HG02973 (cell line): ENCODE measurements at regions not wholly inside any gene's neighbourhood (a gene's known extent, or its start where the extent isn't known, plus 50 kb on each side); places are given as distances from the start of the nearest gene placed in this dataset.

Experiments used
- ATAC-seq: cut with Tn5 transposase; IDR thresholded peaks from one replicate; pipeline ENCODE4 v1.9.1; 2021; ENCODE audit warnings: moderate library complexity; ENCODE audit not compliant: unreplicated experiment

DNA sequence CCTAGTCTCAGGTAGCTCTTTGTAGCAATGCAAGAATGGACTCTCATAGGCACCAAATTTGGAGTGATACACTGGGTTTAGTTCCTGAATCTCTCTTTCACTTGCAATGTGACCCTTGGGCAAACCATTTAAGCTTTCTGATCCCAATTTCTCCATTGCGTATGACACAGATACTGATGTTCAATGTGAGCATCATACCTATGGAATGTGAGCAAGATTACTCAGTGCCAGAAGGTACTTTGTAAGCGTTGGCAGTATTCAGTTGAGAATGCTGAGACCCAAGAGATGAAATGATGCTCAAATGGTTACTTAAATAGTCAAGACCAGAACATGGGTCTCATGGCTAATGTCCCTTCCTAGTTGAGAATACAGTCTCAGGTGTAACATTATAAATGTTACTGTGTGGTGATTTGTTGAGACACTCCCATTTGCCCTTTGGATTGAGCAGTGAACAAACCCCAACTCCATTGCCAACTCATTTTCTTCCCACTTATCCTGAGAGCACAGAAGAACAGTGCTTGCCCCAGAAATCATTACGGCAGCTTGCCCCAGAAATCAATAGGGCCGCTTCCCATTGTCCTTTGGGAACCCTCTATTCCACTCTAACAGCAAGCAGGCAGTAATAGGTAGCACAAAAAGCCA is 134.1 kb downstream of the SOX9 start:
- ATAC-seq, result no peak

GRCh38 chr17:72255481-72255880 is 134.7 kb downstream of the SOX9 start:
- no peak for ATAC-seq

- ATAC-seq, result no peak
Observed at GRCh38 chr17:72258711-72259110, 137.9 kb downstream of the SOX9 start.

DNA sequence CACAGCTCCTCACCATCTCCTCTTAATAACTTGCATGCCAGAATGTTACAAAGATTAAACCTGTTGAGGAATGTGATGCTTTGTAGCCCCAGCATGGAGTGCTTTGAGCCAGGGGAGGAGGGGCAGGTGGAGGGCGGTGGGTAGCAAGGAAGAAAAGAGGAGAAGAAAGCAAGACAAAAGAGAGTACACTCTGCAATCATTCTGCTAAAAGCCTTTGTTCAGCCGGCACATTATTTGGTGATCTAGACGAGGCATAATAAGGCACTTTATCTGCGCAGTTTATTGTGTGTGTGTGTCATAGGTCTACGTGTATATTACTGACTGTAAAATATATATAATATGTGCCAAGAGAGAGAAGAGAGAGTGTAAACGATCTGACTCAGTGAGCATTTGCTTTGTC is 139.1 kb downstream of the SOX9 start:
- ATAC-seq, result no peak

DNA sequence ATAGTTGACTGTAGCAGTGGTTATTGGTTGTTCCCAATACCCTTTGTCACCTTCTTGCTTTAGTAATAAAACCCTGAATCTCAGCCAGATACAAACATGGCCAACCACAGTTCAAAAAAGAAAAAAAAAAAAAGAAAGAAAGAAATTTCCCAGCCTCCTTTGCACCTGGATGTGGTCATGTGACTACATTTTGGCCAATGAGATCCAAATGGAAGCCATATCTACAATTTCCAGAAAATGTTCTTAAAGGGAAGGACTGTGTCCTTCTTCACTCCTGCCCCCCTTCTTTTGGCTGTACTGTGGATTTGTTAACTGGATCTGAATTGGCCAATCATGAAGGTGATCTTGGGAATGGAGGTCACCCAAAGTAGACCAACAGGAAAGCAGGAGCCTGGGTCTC is 141.9 kb downstream of the SOX9 start:
- no peak for ATAC-seq

GRCh38 chr17:72264682-72265405 is 144.0 kb downstream of the SOX9 start:
- no peak for ATAC-seq

GRCh38 chr17:72266112-72266775 is 145.4 kb downstream of the SOX9 start:
- ATAC-seq, result no peak

DNA sequence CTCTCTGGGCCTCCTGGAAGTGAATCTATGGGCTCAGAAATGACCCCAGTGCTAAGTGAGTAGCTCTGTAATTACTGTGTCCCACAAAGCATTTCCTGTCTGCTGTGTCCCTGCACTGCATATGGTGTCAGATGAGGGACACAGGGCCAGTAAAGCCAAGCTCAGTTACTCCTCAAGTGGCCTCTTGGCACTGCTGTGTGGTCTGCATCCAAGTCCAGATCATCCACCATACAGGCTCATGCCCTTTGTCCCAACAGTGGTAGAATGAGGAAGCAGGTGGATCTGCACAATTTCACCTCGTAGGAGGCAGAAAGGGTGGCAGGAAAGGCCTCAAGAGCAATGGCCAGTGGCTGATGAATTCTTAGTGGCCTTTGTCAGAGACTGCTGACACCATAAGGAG is 146.8 kb downstream of the SOX9 start:
- ATAC-seq, result no peak

GRCh38 chr17:72268431-72268830 is 147.6 kb downstream of the SOX9 start:
- no peak for ATAC-seq

DNA sequence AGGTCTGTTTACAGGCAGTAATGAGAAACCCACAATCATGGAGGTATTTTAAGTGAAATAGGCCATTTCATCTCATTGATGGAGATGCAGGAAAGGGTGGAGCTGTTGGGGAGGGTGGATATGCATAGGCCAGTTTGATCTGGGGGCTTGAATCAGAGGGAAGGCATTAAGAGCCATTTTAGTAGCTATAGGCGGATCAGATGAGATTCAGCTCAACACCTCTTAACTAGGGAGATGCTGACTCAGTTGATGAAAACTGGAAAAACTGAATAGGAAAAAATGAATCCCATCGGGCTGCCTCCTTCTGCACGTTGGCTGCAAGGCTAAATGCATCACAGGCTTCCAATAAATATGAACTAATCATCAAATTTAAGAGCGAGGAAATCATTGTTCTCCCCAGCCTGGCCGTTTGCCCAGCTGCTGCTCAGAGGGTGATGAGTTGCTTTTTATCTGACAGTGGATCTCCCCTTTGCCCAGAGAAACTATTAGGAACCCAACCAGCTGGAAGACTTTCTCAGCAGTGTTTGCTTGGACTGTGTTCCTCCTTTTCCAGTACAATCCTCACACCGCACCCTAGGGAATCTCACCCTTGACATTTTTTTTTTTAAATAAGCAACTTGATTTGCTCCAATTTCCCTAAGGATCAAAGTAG is 149.6 kb downstream of the SOX9 start:
- ATAC-seq, result no peak

DNA sequence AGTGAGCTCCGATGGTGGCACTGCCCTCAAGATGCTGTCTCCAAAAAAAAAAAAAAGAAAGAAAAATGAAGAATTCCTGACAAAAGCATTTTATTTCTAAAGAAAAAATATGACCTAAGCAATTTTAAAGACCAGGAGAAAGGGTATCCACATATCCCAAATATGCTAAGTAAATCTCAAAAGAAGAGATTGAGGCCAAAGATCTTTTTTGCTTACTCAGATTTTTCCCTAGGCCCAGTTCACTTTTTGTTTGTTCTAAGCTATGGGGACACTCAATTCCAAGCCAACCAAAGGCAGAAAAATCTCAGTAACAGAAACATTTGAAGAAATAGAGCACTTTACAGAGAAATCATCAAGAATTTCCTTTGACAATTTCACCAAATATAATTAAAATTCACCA is 150.8 kb downstream of the SOX9 start:
- ATAC-seq, result no peak

- ATAC-seq, result no peak
Observed at GRCh38 chr17:72273289-72274056, 152.7 kb downstream of the SOX9 start.

DNA sequence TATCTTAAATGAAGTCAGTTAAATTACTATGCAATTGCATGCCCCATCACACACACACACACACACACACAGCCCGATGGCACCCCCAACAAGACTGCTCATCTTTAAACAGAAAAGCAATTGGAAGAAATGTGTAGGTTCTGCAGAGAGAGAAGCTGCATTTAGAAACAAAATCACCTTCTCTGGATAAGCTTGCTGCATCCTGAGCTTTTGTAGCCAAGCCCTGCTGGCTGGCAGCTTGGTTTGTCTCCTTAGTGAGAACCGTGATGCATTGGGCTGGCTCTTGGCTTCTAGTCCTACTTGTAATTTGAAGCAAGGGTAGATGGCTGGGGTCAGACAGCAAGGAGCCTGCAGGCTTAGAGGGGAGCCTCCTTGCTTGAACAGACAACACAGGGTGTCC is 153.8 kb downstream of the SOX9 start:
- ATAC-seq, result no peak

GRCh38 chr17:72280881-72281280 is 160.1 kb downstream of the SOX9 start:
- ATAC-seq, result no peak

DNA sequence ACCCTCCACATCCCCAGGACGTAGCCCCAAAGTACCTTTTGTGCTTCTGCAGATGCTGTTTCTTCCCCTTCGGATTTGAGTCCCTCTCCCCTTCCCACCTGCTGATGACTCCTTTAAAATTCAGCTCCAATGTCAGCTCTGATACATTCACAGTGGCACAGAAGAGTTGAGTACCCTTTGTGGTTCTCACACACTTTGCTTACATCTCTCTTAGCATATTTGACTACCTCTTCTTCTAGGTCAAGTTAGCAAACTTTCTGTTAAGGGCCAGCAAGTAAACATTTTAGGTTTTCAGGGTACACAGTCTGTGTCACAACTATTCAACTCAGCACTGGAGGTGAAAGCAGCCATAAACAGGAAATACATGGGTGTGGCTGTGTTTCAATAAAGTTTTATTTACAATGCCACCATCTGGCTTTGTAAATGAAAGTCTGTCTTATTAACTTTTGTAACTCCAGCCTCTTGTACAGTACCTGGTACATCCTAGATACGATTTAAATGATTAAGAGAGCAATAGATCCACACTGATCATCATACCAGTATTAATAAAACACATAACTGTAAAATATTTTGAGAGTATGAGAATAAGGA is 161.7 kb downstream of the SOX9 start:
- ATAC-seq, result no peak

GRCh38 chr17:72284806-72285205 is 164.0 kb downstream of the SOX9 start:
- ATAC-seq, result no peak

- no peak for ATAC-seq
Observed at GRCh38 chr17:72287586-72287985, 166.8 kb downstream of the SOX9 start.

DNA sequence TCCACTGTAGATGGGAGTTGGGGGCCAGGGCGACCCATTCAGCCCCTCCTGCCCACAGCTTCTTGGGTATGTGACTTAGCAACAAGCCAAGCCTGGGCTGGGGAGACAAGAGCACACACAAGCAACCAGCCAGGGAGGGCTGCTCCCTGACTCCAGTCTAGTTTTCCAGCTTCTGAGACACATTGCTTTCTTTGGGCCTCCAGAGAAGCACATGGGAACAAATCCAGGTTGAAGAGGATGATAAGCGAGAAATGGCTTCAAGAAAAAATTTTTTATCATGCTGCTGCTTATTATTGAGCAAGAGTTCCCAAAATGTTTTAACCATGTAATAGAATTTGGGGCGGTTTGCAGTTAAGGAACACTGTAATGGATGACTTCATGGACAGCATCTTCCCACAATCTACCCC is 173.7 kb downstream of the SOX9 start:
- no peak for ATAC-seq

GRCh38 chr17:72295916-72296315 is 175.1 kb downstream of the SOX9 start:
- no peak for ATAC-seq

DNA sequence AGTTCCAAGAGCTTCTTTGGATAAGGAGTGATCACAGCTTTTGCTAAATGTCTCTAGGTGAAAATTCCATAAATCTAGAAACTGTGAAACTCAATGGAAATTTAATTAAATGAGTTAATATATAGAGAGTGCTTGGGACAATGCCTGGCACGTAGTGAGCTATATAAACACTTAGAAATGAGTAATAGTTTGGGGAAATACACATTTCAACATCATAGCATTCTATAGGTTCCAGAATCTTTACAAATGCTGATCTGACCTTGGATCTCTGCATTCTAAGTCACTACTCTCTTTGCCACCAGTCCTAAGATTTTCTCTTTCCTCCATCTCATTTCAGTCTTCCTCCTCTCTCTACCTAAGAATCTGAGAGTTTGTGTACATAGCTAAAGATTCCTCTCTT is 175.6 kb downstream of the SOX9 start:
- no peak for ATAC-seq
